Fibroblast of lung (primary cell): ENCODE measurements at regions not wholly inside any gene's neighbourhood (a gene's known extent, or its start where the extent isn't known, plus 50 kb on each side); places are given as distances from the start of the nearest gene placed in this dataset.

Experiments used
- CTCF ChIP-seq, 2 donors: IDR thresholded peaks in 1 of 2; conservative IDR thresholded peaks in 1 of 2; 1 replicate in 1 of 2; 2 replicates in 1 of 2; pipeline ENCODE4 v1.5.1; 2011 to 2012; ENCODE audit warnings: low read length in 2 of 2, control low read depth in 1 of 2, inconsistent platforms in 1 of 2, low read depth in 1 of 2, mild to moderate bottlenecking in 1 of 2
- EZH2 ChIP-seq: IDR thresholded peaks from 2 replicates; pipeline ENCODE4 v1.5.1; 2012; ENCODE audit warnings: low read length, control low read depth, mild to moderate bottlenecking; ENCODE audit errors: missing control alignments

GRCh38 chr11:86735451-86736290, 63.3 kb upstream of the ME3 start:
- no peak for TF ChIP-seq EZH2
- TF ChIP-seq CTCF (conservative IDR thresholded peaks at IDR 0.05 in 1 of 2, IDR thresholded peaks at IDR 0.05 in 1 of 2; ENCODE audit: low read depth in 1 of 2, low read length in 2 of 2): no peak
